ENCODE measurements at regions not wholly inside any gene's neighbourhood (a gene's known extent, or its start where the extent isn't known, plus 50 kb on each side); places are given as distances from the start of the nearest gene placed in this dataset.

DNA sequence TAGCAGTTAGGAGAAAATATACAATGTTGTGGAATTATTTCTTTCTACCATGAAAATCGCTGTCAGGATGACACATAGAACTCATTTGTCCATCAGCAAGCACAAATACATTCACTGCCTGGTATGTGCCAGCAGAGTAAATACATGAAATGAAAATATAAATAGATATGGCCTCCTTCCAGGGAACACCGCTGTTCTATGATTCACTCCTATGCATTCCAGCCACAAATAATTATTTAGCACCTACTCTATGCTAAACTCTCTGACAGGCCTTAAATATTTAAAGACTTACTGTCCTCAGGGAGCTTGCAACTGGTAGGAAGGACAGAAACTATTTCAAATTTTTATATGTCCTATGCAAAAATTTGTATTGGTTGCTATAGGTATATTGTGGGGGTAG is 975.0 kb upstream of the NCAM2 start:
- TF ChIP-seq POLR2A (IDR thresholded peaks at IDR 0.05; ENCODE audit: low read length) (no peak), GATA1 (IDR thresholded peaks at IDR 0.05; ENCODE audit: low read depth, low read length) (no peak)
